GM12891 (cell line): ENCODE measurements at regions not wholly inside any gene's neighbourhood (a gene's known extent, or its start where the extent isn't known, plus 50 kb on each side); places are given as distances from the start of the nearest gene placed in this dataset.
"Not testable (repeated sequence)": the region's sequence is repeated elsewhere in the genome, so short reads cannot be mapped to it uniquely, and the experiment has no call there.

ENCODE experiments used
- DNase-seq: peaks from one replicate; pipeline ENCODE4 v3.0.0; 2011; ENCODE audit warnings: low spot score; ENCODE audit not compliant: insufficient read length
- FAIRE-seq: peaks from 2 replicates; lab custom pipeline; 2011; peaks lifted over from hg19 to GRCh38; lab: Jason Lieb, UNC
- PAX5 ChIP-seq: IDR thresholded peaks from 2 replicates; pipeline ENCODE4 v1.6.1; 2011; ENCODE audit warnings: low read length, moderate library complexity, mild to moderate bottlenecking; ENCODE audit not compliant: insufficient read depth, severe bottlenecking
- POLR2A ChIP-seq: IDR thresholded peaks from 2 replicates; pipeline ENCODE4 v1.6.1; 2011; ENCODE audit warnings: low read depth, low read length, control low read depth
- POLR2AphosphoS5 ChIP-seq: IDR thresholded peaks from 2 replicates; pipeline ENCODE4 v1.6.1; 2011; ENCODE audit warnings: low read depth, low read length, control low read depth
- POU2F2 ChIP-seq: IDR thresholded peaks from 2 replicates; pipeline ENCODE4 v1.6.1; 2011; ENCODE audit warnings: low read depth, mild to moderate bottlenecking, control low read depth, low read length, moderate library complexity
- SPI1 ChIP-seq: IDR thresholded peaks from 2 replicates; pipeline ENCODE4 v1.6.1; 2011; ENCODE audit warnings: low read depth, low read length, control low read depth
- TAF1 ChIP-seq: IDR thresholded peaks from 2 replicates; pipeline ENCODE4 v1.6.1; 2011; ENCODE audit warnings: low read depth, low read length, control low read depth

DNA sequence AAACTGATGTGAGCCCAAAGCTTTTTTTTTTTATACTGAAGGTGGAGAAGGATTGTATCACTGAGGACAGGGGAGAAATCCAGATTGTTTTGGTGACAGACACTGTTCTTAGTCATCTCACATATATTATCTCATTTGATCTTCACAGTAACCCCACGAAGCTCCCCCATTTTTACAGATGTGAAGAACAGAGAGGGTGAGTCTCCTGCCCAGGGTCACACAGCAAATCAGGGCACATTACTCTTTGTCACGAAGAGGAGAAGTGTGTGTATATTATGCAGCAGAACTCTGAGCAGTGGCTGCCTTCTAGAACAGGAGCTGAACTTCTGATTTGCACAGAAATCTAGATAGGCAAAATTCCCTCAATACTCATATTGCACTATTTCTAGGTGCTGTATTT is 504.3 kb downstream of the XYLT1 start:
- DNase-seq = no peak
- TF ChIP-seq TAF1 = no peak
- no peak for TF ChIP-seq PAX5
- TF ChIP-seq POU2F2 = no peak
- no peak for TF ChIP-seq POLR2A
- no peak for TF ChIP-seq SPI1
- TF ChIP-seq POLR2AphosphoS5 = no peak
- FAIRE-seq = no peak

DNA sequence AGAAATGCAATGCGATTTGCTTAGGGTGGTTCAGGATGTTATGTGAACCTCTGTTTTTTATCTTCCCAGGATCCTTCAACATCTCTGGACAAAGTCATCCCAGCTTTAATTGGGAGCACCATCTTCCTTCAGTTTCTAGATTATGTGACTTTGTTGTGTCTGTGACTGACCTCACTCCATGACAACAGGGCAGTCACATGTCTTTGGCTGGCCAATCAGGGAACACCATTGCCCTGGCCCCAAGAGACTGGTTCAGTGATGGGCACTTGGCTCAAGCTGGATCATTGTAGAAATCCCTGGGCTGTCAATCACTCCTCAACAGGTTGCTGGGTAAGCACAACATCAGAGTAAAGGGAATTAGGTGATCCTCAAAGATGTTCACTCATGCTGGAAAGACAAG is 499.7 kb downstream of the XYLT1 start:
- DNase-seq (no peak), FAIRE-seq (no peak)
- TF ChIP-seq PAX5 = no peak
- TF ChIP-seq SPI1 = no peak
- no peak for TF ChIP-seq POLR2AphosphoS5
- TF ChIP-seq TAF1 = no peak
- no peak for TF ChIP-seq POLR2A
- TF ChIP-seq POU2F2 = no peak

DNA sequence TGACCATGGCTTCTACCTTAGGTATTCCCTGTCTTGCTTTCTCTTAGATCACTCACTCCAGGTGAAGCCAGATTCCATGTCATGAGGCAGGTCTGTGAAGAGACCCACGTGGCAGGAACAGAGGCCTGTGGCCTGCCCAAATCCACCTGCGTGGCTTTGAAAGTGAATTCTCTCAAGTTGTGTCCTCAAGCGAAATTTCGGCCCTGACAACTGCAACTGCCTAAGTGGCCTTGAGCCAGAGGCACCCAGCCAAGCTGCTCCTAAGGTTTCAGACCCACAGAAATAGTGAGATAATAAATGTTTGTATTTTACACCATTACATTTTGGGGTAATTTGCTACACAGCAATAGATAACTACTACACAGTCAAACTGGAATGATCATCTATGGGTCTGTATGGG is 497.9 kb downstream of the XYLT1 start:
- no peak for DNase-seq
- TF ChIP-seq SPI1 = no peak
- no peak for TF ChIP-seq TAF1
- no peak for TF ChIP-seq PAX5
- TF ChIP-seq POU2F2 = no peak
- TF ChIP-seq POLR2AphosphoS5 = no peak
- no peak for TF ChIP-seq POLR2A
- no peak for FAIRE-seq

DNA sequence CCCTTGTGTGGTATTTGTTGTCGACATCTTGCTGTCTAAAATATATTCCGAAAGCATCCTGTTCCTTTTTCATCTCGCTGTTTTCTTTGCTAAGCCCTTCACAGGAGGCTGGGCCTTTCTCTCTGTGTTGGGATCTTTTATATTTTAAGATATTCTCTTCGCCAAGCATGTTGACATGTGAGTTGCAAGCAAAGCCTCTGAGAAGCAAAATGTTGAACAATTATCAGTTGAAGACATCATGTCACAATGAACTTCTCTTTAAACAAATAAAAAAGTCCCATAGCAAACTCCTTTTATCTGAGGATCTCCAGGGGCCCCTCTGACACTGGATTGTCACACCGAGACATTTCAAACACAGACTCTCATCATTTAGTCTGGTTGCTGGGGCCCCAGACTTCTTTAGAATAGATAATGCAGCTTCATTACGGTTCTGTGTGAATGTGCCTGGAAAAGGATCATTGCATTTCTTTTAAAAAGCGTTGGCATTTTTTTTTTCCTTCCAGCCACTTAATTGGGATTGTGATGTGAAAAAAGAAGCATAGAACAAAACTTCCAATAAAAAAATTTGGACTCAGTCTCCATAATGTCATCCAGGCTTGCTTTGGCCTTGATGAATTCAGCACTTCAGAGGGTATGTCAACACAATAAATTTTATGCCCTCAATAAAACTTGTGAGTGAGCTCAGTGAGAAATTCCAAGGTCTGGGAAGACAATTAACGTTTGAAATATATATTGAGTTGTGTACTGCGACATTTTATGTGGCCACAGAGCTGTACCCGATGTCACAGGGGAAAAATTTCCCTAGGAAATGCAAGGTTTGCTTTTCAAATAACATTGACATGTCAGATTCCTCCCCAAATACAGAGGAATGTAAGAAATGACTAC is 496.8 kb downstream of the XYLT1 start:
- TF ChIP-seq SPI1 (no peak), PAX5 (no peak), POLR2A (no peak), TAF1 (no peak), POLR2AphosphoS5 (no peak), POU2F2 (no peak)
- DNase-seq (no peak), FAIRE-seq (no peak)

DNA sequence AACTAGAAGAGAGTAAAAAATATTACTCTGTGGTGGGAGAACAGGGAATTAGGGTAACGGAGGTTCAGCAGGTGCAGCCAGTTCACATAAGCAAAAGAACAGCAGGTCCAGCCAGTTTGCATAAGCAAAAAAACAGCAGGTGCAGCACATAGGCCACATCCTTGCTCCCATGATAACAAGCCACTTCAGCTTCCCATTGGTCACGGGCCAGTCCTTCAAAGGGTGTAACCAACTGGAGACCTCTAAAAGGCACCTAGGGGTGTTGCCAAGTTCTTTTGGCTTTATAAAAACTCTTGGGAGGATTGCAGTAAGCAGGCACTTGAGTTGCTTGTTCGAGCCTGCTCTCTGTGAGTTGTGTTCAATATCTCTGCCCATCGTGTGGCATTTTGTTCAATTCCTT is 488.1 kb downstream of the XYLT1 start:
- DNase-seq (no peak), FAIRE-seq (no peak)
- TF ChIP-seq TAF1 (no peak), POLR2AphosphoS5 (no peak), PAX5 (no peak), SPI1 (no peak), POLR2A (no peak), POU2F2 (no peak)

DNA sequence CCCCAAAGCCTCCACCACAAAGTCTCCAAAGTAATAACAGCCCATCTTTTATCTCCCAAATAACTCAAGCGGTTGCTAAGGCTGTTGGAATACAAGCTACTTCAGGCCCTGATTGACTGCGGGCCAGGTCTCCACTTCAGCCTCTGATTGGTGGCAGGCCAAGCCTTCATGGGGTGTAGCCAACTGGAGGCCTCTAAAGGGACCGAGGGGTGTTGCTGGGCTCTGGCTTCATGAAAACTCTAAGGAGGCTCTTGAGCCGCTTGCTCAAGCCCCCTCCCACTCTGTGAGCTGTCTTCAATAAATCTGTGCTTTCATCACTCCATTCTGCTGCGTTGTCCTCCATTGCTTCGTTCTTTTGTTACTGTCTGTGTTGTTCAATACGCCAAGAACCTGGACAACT is 487.2 kb downstream of the XYLT1 start:
- no peak for DNase-seq
- TF ChIP-seq TAF1 = no peak
- TF ChIP-seq POU2F2 = no peak
- TF ChIP-seq SPI1 = no peak
- TF ChIP-seq POLR2AphosphoS5 = no peak
- TF ChIP-seq PAX5 = no peak
- no peak for TF ChIP-seq POLR2A
- FAIRE-seq = no peak

DNA sequence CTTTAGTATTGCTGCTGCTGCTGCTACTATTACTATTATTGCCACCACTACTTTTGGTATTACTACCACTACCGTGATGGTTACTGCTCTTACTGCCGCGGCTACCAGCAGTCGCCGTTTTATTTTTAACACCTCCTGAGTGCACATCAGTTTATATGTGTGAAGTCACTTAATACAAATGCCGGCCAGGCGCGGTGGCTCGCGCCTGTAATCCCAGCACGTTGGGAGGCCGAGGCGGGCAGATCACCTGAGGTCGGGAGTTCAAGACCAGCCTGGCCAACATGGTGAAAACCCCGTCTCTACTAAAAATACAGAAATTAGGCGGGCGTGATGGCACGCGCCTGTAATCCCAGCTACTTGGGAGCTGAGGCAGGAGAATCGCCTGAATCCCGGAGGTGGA is 486.7 kb downstream of the XYLT1 start:
- DNase-seq, FAIRE-seq: not testable (repeated sequence)

DNA sequence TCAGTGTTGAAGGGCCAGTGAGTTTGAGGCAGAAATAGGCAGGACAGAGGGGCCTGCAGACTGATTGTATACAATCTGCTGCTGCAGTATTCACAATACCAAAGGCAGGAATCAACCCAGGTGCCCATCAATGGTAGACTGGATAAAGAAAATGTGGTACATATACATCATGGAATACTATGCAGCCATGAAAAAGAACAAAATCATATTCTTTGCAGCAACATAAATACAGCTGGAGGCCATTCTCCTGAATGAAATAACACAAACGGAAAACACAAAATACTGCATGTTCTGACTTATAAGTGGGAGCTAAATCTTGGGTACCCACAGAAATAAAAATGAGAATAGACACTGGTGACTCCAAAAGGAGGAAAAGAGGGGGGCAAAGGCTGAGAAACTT is 485.1 kb downstream of the XYLT1 start:
- FAIRE-seq = no peak
- TF ChIP-seq SPI1 = no peak
- no peak for TF ChIP-seq POLR2AphosphoS5
- TF ChIP-seq PAX5 = no peak
- no peak for TF ChIP-seq POLR2A
- TF ChIP-seq POU2F2 = no peak
- no peak for TF ChIP-seq TAF1
- DNase-seq = no peak

DNA sequence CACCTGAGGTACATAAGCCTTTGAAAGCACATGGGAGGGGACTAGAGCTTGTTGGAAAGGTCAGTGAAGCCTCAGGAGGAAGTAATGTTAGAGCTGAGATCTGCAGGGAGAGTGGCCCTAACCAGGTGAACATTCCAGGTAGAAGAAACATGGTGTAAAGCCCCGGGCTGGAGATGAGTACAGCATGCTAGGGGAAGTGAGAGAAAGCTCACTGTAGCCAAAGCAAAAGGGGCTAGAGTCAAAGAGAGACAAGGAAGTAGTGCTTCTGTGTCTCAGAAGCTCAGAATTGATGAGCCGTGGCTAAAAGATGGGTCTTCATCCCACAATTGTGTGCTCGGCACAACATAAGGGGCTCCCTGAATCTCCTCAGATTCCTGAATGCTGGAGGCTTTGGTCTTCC is 481.8 kb downstream of the XYLT1 start:
- TF ChIP-seq TAF1 = no peak
- TF ChIP-seq SPI1 = peak; percentile 83
- FAIRE-seq (no peak), DNase-seq (no peak)

DNA sequence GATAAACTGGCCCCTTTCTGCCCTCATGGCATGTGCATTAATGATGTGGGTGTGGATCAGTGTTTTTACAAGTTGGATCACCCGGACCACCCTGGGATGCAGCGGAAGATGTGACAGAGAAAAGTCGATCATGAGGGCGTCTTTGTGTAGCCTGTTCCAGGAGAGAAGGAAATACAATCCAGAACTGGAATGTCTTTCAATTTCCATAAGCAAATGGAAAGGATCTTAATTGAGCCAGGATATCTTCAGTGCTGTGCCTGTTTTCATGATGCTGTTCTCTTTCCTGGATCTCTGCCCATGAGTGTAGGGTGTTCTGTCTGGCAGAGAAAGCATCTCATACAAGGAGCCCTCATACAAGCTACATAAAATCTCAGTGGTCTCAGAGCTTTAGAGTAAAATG is 481.4 kb downstream of the XYLT1 start:
- DNase-seq (no peak), FAIRE-seq (no peak)
- TF ChIP-seq TAF1 = no peak
- no peak for TF ChIP-seq POU2F2
- no peak for TF ChIP-seq POLR2AphosphoS5
- TF ChIP-seq PAX5 = no peak
- TF ChIP-seq SPI1 = no peak
- TF ChIP-seq POLR2A = no peak
